ENCODE measurements at regions not wholly inside any gene's neighbourhood (a gene's known extent, or its start where the extent isn't known, plus 50 kb on each side); places are given as distances from the start of the nearest gene placed in this dataset.
"Not testable (repeated sequence)": the region's sequence is repeated elsewhere in the genome, so short reads cannot be mapped to it uniquely, and the experiment has no call there.

DNA sequence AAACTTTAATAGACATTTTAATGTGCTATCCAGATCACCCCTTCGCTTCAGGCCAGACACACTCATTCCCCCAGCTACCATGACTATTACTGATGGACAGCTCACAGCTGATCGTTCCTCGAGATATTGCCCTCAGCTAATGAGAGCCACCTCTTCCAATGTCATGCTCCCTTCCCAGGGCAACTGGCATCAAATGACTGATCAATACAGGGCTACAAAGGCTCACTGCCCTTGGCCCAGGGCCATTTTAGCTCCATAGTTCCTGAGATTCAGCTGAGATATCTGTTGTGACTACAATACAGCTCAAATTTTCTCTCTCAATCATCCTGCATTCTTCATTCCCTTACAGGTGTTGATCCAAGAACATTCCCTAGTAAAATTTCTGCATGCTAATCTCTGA, 104.5 kb upstream of the PKN2 start:
- TF ChIP-seq, protein P1, sequence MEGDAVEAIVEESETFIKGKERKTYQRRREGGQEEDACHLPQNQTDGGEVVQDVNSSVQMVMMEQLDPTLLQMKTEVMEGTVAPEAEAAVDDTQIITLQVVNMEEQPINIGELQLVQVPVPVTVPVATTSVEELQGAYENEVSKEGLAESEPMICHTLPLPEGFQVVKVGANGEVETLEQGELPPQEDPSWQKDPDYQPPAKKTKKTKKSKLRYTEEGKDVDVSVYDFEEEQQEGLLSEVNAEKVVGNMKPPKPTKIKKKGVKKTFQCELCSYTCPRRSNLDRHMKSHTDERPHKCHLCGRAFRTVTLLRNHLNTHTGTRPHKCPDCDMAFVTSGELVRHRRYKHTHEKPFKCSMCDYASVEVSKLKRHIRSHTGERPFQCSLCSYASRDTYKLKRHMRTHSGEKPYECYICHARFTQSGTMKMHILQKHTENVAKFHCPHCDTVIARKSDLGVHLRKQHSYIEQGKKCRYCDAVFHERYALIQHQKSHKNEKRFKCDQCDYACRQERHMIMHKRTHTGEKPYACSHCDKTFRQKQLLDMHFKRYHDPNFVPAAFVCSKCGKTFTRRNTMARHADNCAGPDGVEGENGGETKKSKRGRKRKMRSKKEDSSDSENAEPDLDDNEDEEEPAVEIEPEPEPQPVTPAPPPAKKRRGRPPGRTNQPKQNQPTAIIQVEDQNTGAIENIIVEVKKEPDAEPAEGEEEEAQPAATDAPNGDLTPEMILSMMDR (IDR thresholded peaks at IDR 0.05), result no peak
- no peak overlapping the region for H3K4me3 Mint-ChIP-seq

DNA sequence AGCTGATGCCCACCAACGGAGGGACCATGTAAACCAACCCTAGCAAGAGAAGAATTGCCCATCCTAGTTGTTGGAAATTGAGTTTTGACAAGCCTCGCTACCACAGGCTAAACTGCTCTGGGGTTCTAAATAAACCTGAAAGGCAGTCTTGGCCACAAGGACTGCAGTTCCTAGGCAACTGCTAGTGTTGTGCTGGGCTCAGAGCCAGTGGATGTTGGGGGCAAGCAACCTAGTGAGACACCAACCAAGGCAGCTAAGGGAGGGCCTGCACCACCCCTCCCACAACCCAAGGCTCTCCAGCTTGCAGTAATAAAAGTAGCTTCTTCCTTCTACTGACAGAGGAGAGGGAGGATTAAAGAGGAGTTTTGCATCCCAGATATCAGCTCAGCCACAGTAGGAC, 102.4 kb upstream of the PKN2 start:
- Mint-ChIP-seq H3K4me1 (no peaks in the 10 kb centered on the region), H3K27me3 (ENCODE audit: low read depth, poor library complexity) (peaks cover 6% of the 10 kb centered on the region), H3K36me3 (ENCODE audit: low read depth) (no peaks in the 10 kb centered on the region), H3K4me3 (no peak overlapping the region), H3K27ac (no peak overlapping the region), H3K9me3 (peaks cover 27% of the 10 kb centered on the region)
- TF ChIP-seq, protein P1 (IDR thresholded peaks at IDR 0.05), result no peak
- DNase-seq, result no peak

More for the DNA sequence above, 104.5 kb upstream of the PKN2 start:
- Mint-ChIP-seq H3K27me3 (ENCODE audit: low read depth, poor library complexity) (no peaks in the 10 kb centered on the region), H3K36me3 (ENCODE audit: low read depth) (no peaks in the 10 kb centered on the region), H3K27ac (no peak overlapping the region), H3K4me1 (no peaks in the 10 kb centered on the region), H3K9me3 (peaks cover 7% of the 10 kb centered on the region)
- no peak for DNase-seq

DNA sequence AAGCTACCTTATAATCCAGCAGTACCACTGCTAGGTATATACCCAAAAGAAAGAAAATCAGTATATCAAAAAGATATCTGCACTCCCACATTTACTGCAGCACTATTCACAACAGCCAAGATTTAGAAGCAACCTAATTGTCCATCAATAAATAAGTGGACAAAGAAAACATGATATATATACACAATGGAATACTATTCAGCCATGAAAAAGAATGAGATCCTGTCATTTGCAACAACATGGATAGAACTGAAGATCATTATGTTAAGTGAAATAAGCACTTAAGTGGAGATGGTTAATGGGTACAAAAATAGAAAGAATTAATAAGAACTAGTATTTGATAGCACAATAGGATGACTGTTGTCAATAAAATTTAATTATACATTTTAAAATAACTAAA, 90.7 kb upstream of the PKN2 start:
- H3K4me1 Mint-ChIP-seq, result no peaks in the 10 kb centered on the region
- no peak for DNase-seq
- H3K27me3 Mint-ChIP-seq (ENCODE audit: low read depth, poor library complexity), result no peaks in the 10 kb centered on the region
- TF ChIP-seq, protein P1 (IDR thresholded peaks at IDR 0.05), result no peak
- H3K27ac Mint-ChIP-seq, result no peak overlapping the region
- peaks cover 10% of the 10 kb centered on the region for H3K36me3 Mint-ChIP-seq (ENCODE audit: low read depth)
- no peak overlapping the region for H3K4me3 Mint-ChIP-seq
- peaks cover 67% of the 10 kb centered on the region for H3K9me3 Mint-ChIP-seq

DNA sequence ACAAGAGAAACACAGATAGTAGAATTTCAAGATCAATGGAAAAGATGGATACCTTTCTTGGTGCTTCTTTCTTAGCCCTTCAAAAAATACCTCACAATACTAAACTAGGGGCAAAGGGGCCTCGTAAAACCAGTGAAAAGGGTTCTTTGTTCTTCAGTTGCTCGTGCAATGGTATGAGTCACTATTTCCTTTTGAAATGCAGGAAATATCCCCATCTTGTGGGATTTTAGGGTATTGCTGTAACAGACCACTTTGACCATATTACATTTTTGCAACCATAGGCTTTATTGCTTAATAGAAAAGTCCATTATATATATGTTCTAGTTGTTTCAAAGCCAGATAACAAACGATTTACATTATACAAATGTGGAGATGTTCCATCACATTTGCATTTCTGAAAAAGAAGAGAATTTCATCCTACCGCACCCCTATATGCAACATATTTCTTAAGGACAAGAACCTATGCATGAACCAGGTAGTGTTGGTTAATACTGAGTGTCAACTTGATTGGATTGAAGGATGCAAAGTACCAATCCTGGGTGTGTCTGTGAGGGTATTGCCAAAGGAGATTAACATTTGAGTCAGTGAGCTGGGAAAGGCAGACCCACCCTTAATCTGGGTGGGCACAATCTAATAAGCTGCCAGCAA, 88.6 kb upstream of the PKN2 start:
- H3K9me3 Mint-ChIP-seq, result peaks cover 72% of the 10 kb centered on the region
- H3K4me3 Mint-ChIP-seq, result no peak overlapping the region
- H3K27ac Mint-ChIP-seq, result no peak overlapping the region
- DNase-seq, result no peak
- H3K36me3 Mint-ChIP-seq (ENCODE audit: low read depth), result peaks cover 10% of the 10 kb centered on the region
- no peaks in the 10 kb centered on the region for H3K4me1 Mint-ChIP-seq
- TF ChIP-seq, protein P1 (IDR thresholded peaks at IDR 0.05), result no peak
- H3K27me3 Mint-ChIP-seq (ENCODE audit: low read depth, poor library complexity), result no peaks in the 10 kb centered on the region

DNA sequence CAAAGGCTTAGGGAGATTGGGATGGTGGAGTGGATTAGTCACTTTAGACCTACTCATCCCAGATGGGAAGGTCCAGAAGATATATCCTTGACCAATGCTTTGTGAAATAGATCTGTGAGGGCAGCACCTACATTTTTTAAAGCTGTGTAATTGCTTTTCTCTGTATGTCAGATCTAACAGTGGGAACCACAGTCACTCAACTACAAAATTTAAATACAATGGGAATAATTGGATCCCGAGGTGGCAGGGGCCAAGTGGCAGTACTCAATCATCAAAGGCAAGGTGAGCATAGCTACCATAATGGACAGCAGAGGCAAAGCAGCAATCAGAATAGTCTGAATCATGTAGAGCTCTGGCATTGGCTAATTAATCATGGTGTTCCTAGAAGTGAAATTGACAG, 86.1 kb upstream of the PKN2 start:
- not testable (repeated sequence) for H3K36me3 Mint-ChIP-seq (ENCODE audit: low read depth); DNase-seq; H3K4me3 Mint-ChIP-seq; H3K4me1 Mint-ChIP-seq; H3K27ac Mint-ChIP-seq; H3K27me3 Mint-ChIP-seq (ENCODE audit: low read depth, poor library complexity)
- peaks cover 47% of the 10 kb centered on the region for H3K9me3 Mint-ChIP-seq

DNA sequence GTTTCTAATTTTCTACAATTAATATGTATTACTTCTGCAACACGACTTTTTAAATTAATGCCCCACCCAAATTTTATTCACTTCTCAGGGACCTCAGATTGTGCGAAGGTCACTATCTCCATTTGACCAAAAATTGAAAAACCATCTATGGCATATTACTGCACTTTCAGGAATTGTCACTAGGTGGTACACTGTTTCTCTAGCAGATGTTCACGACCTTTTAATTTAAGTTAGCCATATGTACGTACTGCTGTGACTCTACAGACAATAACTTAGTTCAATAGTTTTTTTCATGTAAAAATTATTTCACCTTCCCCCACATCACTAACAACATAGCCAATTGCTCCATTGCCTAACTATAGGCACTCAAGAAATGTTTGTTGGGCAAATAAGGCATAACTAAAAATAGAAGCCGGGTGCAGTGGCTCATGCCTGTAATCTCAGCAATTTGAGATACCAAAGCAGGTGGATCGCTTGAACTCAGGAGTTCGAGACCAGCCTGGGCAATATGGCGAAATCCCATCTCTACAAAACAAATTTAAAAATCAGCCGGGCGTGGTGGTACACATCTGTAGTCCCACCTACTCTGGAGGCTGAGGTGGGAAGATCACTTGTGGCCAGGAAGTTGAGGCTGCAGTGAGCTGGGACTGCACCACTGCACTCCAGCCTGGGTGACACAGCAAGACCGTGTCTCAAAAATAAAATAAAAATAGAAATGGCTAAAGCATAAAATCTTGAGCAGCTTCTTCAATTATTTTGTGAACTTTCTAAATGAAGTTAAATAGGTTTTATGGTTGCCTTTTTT, 75.7 kb upstream of the PKN2 start:
- TF ChIP-seq, protein P1 (IDR thresholded peaks at IDR 0.05), result peak; percentile 55
- H3K27ac Mint-ChIP-seq, result no peak overlapping the region
- DNase-seq, result no peak
- peaks cover 4% of the 10 kb centered on the region for H3K4me1 Mint-ChIP-seq
- H3K27me3 Mint-ChIP-seq (ENCODE audit: low read depth, poor library complexity), result peaks cover 2% of the 10 kb centered on the region
- no peaks in the 10 kb centered on the region for H3K36me3 Mint-ChIP-seq (ENCODE audit: low read depth)
- no peak overlapping the region for H3K4me3 Mint-ChIP-seq
- no peaks in the 10 kb centered on the region for H3K9me3 Mint-ChIP-seq
